NCI-H226 (cell line): ENCODE measurements at regions not wholly inside any gene's neighbourhood (a gene's known extent, or its start where the extent isn't known, plus 50 kb on each side); places are given as distances from the start of the nearest gene placed in this dataset.

Experiments
- DNase-seq: peaks from one replicate; pipeline ENCODE4 v3.0.0-alpha.2; 2015

DNA sequence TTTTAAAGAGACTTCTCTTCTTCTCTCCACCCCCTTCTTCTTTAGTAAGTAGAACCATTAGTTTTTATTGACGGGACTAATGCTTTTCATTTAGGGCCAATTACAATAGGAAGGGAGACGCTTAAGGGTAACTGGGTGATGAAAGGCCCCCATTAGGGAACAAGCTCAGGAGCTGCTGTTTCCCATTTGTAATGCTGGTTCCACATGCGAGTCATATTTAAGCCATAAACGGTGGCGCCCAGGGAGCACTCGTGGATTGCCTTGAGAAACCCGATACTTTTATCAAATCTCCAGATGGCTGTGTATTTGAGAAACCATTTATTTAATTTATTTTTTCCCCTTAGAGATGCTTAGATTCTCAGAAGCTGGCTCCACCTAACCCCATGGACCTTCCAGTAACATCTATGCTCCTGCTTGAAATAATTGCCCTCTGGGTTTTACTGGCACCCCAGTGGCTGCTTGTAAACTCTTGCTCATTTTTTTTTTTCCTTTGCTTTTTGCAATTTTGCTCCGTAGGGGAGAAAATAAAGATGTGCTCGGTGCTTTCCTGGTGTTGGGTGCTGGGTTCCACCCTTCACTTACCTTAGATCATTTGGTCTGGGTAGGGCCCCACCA, 124.2 kb upstream of the MSX1 start:
- DNase-seq = no peak

DNA sequence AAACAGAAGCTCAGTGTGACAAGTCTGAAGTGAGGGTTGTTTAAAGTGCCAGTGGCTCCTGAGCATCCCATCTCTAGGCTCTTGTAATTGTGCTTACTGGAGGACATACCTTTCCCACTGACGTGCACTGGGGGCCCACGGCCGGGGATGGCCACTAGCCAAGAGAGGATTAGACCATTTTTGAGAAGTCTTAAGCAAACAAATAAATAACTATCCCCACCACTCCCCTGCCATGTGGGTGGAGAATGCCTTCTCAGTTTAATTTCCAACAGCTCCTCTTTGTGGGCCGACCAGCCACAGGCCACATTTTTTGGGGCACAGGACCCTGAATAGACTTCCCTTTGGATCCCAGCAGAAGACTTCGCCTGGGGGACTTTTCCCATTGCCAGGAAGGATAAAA, 125.0 kb upstream of the MSX1 start:
- DNase-seq = no peak

DNA sequence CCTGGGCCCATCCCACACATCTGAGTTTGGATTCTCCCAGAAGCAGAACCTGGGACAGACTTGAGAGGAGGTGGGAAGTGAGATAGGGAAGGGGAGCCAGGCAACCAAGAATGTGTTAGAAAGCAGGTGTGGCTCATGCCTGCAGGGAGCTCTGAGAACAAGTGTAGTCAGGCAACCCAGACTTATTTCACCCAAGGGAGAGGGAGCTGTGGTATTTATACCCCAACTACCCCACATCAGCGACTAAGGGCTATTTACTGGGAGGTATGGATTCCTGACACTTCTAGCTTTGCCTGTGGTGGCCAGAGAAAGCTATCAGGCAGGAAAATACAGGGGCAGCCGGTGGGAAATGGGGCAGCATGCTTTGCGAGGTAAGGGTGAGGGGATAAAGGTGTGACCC, 125.8 kb upstream of the MSX1 start:
- no peak for DNase-seq

DNA sequence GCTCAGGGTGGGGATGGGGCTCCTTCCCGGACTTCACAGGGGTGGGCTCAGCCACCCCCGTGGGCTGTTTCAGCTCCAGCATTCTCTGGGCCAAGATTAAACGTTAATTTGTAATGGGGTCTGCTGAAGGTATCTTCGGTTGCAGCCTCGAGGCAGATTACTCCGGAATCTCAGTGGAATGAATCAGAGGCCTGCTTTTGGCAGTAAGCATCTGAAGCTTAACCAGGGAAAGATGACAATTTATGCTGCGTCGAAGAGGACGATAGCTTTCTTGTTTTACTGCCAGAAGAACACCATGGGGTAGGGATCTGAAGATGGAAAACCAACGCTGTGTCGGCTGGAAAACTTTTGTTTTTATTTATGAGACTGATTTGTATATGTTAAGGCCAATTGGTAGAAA, 129.2 kb upstream of the MSX1 start:
- no peak for DNase-seq

DNA sequence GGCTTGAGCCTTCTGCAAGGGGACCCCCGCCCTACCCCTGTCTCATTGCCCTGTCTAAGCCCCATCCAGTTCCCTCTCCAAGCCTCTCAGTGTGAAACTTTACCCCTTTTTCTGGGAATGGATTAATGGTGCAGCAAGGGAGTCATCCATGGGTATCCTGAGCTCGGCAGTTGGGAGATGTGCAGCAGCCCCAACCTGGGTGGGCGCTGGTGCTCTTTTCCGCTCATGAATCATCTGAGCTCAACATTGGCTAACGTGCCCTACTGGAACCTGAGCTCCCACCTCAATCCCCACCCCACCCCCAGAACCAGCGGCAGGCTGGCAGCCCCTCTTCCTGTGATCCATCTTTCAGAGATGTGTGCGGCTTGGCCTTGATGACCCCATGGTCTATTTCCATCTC, 130.3 kb upstream of the MSX1 start:
- no peak for DNase-seq

DNA sequence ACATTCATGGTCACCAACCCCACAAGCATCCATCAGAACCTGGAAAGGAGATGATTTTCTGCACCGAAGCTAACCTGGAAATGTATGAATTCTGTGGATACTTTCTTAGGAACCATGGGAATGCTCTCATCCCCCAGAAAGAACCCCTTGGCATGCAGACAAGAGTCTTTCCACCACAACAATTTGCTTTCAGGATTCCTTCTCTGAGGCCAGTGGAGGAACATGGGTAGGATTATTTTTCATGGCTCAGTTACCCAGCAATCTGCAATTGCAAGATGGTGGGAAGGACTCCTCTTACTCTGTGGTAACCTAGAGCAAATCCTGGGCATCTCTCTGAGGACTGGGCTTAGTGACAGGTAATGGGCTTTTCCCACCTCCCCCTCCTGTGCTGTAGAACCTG, 131.9 kb upstream of the MSX1 start:
- DNase-seq = no peak

DNA sequence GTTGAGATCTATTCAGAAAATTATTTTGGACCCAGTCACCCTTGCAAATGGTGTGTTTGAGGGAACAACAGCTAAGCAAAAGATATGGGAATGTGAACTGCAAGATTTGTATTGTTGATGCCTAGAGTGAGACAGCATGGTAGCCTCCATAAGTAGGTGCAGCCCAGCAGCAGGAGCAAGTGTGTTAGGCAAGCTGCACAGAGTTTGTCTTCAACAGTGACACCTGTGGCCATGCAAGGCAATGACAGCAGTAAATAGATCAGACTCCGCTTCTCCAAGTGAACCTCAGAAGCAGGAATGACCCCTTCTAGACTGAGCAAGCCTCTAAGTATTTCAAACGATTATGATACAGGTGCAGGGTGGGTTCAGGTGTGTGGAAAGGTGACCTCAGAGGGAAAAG, 133.4 kb upstream of the MSX1 start:
- no peak for DNase-seq

DNA sequence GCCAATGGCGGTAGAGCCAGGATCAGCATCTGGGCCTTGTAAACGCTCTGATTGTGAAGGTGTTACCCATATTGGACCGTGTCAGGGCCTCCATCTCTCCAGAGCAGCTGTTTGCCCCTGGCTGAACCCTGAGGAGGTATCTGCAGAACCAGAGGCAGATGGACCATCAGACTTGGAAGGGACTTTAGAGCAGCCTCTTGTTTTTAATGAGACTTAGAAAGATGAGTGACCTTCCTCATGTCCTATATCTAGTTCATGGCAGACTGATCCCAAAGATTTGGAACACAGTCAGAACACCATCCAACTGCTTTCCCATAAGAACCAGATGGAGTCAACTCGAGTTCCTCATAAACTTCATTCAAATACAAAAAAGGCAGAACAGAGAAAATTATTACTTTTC, 135.1 kb upstream of the MSX1 start:
- DNase-seq = no peak

DNA sequence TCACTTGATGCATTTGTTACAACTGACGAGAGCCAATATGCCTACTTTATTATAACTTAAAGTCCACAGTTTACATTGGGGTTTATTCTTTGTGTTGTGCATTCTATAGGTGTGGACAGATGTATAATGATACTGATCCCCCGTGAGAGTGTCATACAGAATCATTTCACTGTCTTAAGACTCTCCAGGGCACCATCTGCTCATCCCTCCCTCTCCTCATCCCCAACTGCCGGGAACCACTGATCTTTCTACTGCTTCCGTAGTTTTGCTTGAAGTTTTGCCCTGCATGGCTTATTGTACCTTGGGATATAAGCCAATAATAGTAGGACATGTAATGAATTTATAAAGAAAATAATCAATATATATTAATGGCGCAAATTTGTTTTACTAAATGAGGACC, 137.8 kb upstream of the MSX1 start:
- DNase-seq = no peak

DNA sequence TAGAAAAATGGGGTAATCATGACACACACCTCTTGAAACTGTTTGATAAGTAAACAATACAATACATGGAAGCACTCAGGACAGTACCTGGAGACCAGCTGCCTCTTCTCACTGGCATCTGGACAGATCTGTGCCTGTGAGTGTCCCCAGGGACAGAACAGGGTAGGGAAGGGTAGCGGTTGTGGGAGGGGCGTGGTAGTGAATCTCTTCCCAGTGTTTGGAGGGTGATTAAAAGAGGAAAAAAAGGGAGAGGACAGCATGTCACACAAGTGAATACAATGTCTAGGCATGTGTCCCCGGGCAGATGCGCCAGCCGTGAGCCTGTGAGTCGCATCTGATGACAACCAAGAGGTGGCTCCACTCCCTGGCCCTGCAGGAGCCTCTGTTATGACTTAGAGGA, 138.8 kb upstream of the MSX1 start:
- no peak for DNase-seq

DNA sequence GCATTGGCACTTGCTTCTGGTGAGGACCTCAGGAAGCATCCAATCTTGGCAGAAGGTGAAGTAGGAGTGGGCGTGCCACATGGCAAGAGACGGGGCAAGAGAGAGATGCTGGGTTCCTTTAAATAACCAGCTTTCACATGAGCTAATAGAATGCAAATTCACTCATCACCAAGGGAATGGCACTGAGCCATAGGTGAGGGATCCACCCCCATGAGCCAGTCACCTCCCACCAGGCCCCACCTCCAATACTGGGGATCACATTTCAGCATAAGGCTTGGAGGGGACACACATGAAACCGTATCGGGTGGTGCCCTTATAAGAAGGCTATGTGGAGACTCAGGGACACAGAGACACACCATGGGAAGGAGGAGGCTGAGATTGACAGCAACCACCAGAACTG, 140.0 kb upstream of the MSX1 start:
- no peak for DNase-seq

DNA sequence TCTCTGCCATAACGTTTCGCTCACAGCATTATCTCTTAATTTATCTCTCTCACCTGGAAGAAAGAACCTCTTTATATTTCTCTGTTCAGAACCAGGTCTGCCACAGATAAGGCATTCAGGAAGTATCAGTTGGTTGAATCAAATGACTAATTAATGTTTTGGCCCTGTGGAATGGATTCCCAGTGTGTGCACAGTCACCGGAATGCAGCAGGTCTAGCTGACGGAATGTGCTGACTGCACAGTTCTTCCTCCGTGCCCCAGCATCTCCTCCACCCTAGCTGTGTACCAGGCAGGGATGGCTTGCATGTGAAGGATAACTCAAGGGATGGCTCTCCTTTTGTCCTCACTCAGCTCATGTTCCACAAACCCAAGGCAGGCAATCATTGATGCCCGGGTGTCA, 141.8 kb upstream of the MSX1 start:
- no peak for DNase-seq

DNA sequence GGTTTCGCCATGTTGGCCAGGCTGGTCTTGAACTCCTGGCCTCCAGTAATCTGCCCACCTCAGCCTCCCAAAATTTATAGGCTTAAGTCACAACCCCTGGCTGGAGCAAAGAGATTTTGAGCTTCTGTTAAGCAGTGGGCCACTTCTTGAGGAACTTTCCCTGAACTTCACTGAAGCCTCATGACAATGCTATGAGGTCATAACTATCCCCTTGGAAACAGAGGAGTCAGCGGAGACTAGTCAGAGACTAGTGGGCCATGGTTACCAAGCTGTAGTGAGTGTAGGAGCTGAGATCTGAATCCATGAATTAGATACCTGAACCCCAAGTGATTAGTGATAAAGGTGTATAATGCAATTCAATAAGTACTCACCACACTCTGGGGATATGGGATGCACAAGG, 145.1 kb upstream of the MSX1 start:
- peak; percentile 24 for DNase-seq

DNA sequence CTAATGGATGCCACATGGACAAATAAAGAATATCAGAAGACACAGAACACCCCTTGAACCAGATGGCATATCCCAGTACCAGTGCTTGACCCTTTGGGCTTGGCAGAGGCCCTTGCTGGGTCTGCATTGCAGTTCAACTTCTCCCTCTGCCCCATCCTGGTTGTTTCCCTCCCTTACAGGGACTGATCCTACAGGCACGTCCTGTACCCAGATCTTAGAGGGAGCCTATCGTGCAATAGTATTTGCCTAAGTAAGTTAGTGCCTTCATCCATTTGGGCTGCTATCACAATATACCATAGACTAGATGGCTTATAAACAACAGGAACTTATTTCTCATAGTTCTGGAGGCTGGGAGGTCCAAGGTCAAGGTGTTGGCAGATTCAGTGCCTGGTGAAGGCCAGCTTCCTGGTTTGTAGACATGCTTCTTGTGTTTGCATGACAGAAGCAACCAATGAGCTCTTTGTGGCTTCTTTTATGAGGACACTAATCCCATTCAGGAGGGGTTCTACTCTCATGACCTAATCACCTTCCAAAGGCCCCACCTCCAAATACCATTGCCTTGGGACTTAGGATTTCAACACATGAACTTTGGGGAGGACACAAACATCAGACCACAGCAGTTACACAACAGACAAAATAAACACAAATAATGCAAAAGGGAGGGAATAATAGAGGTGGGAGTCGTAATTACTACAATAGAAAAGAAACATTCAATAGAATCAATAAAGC, 146.5 kb upstream of the MSX1 start:
- DNase-seq = no peak

DNA sequence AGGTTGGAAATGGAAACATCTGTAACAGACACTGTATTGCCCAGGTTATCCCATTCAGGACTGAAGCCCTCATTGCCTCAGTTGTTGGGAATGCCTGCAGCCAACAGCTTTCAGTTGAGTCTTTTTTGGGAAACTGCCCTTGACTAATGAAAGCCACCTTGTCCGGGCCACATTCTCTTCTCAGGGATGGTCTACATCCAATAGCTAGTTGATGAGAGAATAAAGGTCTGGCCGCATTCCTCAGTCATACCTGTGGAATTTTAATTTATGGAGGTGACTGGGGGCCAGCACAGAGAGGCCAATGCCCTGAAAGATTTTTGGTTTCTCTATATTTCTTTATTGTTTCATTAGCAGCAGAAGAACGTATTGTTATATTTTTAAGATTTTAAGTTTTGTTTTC, 147.6 kb upstream of the MSX1 start:
- DNase-seq = no peak

DNA sequence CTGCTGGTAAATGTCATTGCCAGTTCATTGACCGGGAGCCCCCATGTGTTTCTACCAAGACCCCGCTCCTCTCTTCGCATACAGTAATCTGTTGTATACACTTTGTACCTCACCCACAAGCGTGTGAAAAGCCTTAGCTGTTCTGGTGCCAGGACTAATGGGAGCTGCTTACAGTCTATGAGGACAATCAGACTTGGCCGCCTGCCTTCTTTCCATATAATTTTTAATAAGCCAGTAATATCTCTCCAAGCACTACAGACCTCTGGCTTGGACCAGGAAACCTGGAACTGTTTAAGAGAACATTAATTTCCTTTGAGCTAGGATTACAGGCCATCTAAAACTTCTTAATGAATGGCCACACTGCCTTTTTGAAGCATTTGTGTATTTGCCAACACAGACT, 149.7 kb upstream of the MSX1 start:
- no peak for DNase-seq

DNA sequence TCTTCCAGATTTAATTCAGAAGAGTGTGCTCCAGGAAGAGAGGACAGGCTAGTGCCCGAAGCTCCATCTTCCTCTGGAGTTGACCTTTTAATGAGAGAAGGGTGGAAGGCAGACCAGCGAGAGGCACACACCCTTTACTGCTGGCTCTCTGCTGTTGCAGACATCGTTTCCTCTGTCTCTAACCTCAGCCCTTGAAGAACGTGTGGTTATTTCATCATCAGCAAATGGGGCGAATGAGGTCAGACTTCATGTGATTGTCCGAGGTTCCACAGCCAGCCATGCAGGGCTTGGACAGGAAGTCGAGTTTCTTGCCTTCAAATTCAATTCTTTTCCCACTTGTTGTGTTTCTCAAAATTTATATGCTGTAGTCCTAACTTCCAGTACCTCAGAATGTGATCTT, 155.2 kb upstream of the MSX1 start:
- DNase-seq = no peak

DNA sequence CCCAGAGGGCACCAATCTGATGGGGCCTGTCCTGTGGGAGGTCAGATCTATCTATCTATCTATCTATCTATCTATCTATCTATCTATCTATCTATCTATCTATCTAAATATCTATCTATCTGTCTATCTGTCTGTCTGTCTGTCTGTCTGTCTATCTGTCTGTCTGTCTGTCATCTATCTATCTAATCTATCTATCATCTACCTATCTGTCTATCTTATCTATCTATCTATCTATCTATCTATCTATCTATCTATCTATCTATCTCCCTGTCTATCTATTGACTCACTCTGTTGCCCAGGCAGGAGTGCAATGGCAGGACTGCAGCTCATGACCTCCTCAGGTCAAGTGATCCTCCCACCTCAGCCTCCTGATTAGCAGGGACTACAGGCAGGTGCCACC, 155.7 kb upstream of the STX18 start:
- DNase-seq = no peak

DNA sequence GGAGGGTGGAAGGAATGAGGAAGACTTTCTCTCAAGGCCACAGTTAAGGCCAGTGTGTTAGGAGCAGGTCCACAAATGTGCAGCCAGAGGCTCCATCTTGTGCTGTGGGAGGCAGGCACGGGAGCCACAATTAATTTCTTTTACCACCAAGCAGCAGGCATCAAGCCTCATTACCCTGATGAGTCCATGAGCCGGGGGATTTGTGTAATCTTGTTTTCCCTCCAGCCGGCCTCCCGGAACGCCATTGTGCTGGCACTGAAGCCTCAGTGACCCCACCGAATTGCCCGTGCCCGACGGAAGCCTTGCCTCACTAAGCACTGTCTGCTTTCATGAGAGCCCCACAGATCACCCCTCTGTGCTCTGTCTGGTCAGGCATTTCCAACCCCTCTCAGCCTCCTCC, 154.7 kb upstream of the STX18 start:
- no peak for DNase-seq

DNA sequence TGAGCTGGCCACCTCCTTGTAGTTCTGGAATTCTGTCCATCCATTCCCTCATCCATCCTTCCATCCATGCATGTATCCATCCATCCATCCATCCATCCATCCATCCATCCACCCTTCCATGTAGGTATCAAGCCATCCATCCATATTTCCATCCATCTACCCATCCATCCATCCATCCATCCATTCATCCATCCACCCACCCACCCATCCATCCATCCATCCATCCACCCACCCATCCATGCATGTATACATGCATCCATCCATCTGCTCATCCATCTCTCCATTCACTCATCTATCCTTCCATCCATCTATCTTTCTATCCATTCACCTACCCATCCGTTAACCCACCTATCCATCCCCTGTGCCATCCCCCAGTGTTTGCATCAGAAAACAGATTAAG, 153.6 kb upstream of the STX18 start:
- DNase-seq = no peak

DNA sequence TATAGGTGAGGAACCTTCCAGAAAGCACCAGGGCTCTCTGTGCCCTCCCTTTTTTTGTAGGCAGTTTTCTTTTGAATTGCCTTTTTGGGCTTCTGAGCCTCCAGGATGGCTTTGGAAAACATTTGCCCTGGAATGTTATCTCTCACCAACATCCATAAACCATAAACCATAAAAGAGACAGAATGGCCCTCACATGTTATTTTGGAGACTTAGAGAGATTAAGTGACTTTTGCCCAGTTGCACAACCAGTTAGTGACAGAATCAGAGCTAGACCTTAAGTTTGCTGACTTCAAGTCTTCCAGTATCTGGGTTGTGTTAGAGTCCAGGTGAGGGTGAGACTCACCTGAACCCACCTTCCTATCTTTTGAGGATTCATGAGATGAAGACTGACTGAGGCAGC, 153.0 kb upstream of the STX18 start:
- DNase-seq = no peak

DNA sequence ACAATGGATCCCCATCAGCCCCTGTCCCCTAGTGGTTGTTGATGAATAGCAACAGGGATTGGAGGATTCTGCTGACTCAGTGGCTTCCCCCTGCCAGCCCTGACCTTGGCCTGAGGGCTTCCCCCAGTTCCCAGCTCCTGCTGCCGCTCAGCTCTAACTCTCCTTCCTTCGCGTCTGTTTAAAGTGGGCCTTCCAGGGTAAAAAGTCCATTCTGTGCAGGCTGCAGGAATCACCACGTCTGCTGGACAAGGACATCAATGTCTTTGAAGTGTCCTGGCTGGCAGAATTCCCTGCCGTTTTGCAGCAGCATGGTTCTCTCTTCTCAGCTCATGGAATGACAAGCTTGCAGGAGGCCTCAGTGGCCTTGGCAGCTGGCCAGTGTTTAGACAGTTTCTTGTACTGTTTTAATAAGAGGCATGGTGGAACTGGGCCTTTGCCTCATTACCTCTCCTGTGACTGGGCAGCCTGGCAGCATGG, 152.5 kb upstream of the STX18 start:
- no peak for DNase-seq

DNA sequence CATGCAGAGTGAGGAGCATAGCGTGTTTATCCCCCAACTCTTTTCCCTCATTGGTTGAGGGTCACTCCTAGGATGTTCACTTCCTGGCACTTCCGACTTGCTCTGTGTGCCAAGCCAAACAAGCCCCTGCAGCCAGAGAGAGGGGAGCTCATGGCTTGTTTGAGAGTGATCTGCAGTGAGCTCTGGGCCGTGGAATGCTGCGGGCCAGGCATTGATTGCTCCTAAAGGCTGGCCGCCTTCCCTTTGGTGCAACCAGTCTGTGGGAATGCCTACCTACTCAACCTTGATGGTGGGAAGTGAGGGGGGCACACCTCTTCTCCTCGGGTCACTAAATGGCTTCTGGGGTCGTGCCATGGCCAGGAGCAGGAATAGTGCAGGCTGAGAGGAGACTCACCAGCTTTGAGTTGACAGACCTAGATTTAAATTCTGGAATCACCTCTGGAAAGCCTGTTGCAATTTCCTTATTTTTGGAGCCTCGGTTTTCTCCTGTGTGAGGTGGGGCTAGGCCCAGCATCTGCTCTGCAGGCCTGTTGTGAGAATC, 152.0 kb upstream of the STX18 start:
- no peak for DNase-seq

DNA sequence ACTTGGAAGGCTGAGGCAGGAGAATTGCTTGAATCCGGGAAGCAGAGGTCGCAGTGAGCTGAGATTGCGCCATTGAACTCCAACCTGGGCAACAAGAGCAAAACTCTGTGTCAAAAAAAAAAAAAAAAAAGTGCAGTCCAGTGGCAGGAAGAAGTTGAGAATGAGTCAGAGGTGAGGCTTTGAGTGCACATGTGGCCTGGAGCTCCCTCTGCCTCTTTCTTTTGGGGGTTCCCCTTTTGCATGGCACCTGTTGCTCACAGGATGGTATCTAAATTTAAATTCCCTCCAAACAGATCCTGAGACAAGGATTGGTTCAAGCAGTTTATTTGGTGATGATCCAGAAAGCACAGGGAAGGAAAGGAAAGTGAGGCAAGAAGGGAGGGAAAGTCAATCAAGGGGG, 151.4 kb upstream of the STX18 start:
- peak; percentile 37 for DNase-seq

DNA sequence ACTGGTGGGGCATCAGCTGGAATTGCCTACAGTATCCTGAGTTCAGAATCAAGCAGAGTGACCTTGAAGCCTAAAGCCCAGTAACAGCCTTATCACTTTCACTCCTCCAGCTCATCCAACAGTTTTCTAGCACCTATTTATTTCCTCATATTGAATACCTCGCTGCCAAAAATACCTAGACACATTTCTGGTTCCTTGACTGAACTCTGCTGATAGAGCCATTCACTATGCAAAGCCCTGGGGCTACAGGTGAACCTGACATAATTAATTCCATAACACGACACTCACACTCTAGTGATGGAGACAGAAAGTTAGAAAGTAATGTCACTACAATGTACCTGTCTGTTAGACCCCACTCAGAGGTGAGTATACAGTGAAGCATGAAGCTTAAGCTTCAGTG, 149.0 kb upstream of the STX18 start:
- DNase-seq = no peak
